GM23338 (cell line): ENCODE measurements at regions not wholly inside any gene's neighbourhood (a gene's known extent, or its start where the extent isn't known, plus 50 kb on each side); places are given as distances from the start of the nearest gene placed in this dataset.

Experiments used
- ATAC-seq: fragments of 200-7000 bp; cut with Tn5 transposase; 3 replicates; pipeline ENCODE4 v1.9.1; 2020
- DNase-seq: peaks from one replicate; pipeline ENCODE4 v3.0.0-alpha.2; 2015; ENCODE audit warnings: low spot score
- H2AFZ ChIP-seq: fragments of 200-600 bp; sonication (generic); 2 replicates; pipeline ENCODE4 v1.8.0; 2016; ENCODE audit warnings: antibody characterized with exemption, mild to moderate bottlenecking, moderate library complexity
- H3F3A ChIP-seq: fragments of 200-600 bp; sonication (generic); replicated peaks from 2 replicates; pipeline ENCODE4 v1.8.0; 2017; ENCODE audit warnings: antibody characterized with exemption, mixed run types, low read depth
- H3K27ac ChIP-seq: fragments of 200-600 bp; sonication (generic); 2 replicates; pipeline ENCODE4 v1.6.1; 2016; ENCODE audit warnings: low read depth
- H3K27me3 ChIP-seq: fragments of 200-600 bp; sonication (generic); 2 replicates; pipeline ENCODE4 v1.8.0; 2016; ENCODE audit warnings: mild to moderate bottlenecking, mixed run types, moderate library complexity; ENCODE audit not compliant: insufficient read depth
- H3K36me3 ChIP-seq: fragments of 200-600 bp; sonication (generic); 2 replicates; pipeline ENCODE4 v1.8.0; 2016; ENCODE audit warnings: mild to moderate bottlenecking; ENCODE audit not compliant: insufficient read depth
- H3K4me1 ChIP-seq: fragments of 200-600 bp; sonication (generic); 2 replicates; pipeline ENCODE4 v1.8.0; 2016; ENCODE audit warnings: mild to moderate bottlenecking, moderate library complexity; ENCODE audit not compliant: insufficient read depth
- H3K4me2 ChIP-seq: fragments of 200-600 bp; sonication (generic); 2 replicates; pipeline ENCODE4 v1.7.1; 2017; ENCODE audit warnings: mixed run types
- H3K4me3 ChIP-seq: fragments of 200-600 bp; sonication (generic); 2 replicates; pipeline ENCODE4 v1.6.1; 2016; ENCODE audit warnings: mixed run types
- H3K79me2 ChIP-seq: fragments of 200-600 bp; sonication (generic); replicated peaks from 2 replicates; pipeline ENCODE4 v1.8.0; 2017; ENCODE audit warnings: mild to moderate bottlenecking; ENCODE audit not compliant: insufficient read depth
- H3K9me2 ChIP-seq: fragments of 200-600 bp; sonication (generic); 2 replicates; pipeline ENCODE4 v1.8.0; 2017; ENCODE audit not compliant: insufficient read depth
- H4K20me1 ChIP-seq: fragments of 200-600 bp; sonication (generic); replicated peaks from 2 replicates; pipeline ENCODE4 v1.8.0; 2017; ENCODE audit warnings: mild to moderate bottlenecking; ENCODE audit not compliant: insufficient read depth
- H3K27ac Mint-ChIP-seq: 2 replicates; pipeline ENCODE4 v1.8.0; 2020; ENCODE audit warnings: inconsistent platforms, mild to moderate bottlenecking, moderate library complexity, mixed read lengths
- H3K27me3 Mint-ChIP-seq: 3 replicates; pipeline ENCODE4 v1.8.0; 2022; ENCODE audit warnings: low read depth, mild to moderate bottlenecking, moderate library complexity, mixed read lengths, inconsistent platforms; ENCODE audit not compliant: insufficient read depth, poor library complexity
- H3K36me3 Mint-ChIP-seq: 3 replicates; pipeline ENCODE4 v1.8.0; 2021; ENCODE audit warnings: low read depth, mild to moderate bottlenecking, inconsistent platforms, moderate library complexity, mixed read lengths
- H3K4me1 Mint-ChIP-seq: 3 replicates; pipeline ENCODE4 v1.8.0; 2020; ENCODE audit warnings: mild to moderate bottlenecking, inconsistent platforms, mixed read lengths
- H3K4me3 Mint-ChIP-seq: 3 replicates; pipeline ENCODE4 v1.8.0; 2021; ENCODE audit warnings: moderate library complexity, mild to moderate bottlenecking, inconsistent platforms, mixed read lengths
- H3K9me3 Mint-ChIP-seq: 3 replicates; pipeline ENCODE4 v1.8.0; 2020; ENCODE audit warnings: moderate library complexity, mild to moderate bottlenecking, inconsistent platforms, mixed read lengths
- CREB1 ChIP-seq: fragments of 250-450 bp; sonication (Bioruptor Pico); IDR thresholded peaks from 2 replicates; pipeline ENCODE4 v1.5.0; 2020; ENCODE audit warnings: low read depth, mild to moderate bottlenecking, moderate library complexity
- EZH2 ChIP-seq: fragments of 200-600 bp; sonication (generic); IDR thresholded peaks from one replicate; pipeline ENCODE4 v1.8.0; 2017; ENCODE audit warnings: antibody characterized with exemption, mild to moderate bottlenecking, low read depth; ENCODE audit not compliant: unreplicated experiment
- EZH2phosphoT487 ChIP-seq: fragments of 200-600 bp; sonication (generic); IDR thresholded peaks from one replicate; pipeline ENCODE4 v1.8.1; 2018; ENCODE audit warnings: antibody characterized with exemption; ENCODE audit not compliant: unreplicated experiment
- NANOG ChIP-seq: IDR thresholded peaks from 2 replicates; pipeline ENCODE4 v1.6.1; 2016; ENCODE audit warnings: antibody characterized with exemption, borderline replicate concordance
- POLR2AphosphoS5 ChIP-seq: IDR thresholded peaks from 2 replicates; pipeline ENCODE4 v1.6.1; 2016; ENCODE audit warnings: antibody characterized with exemption, low read depth
- STAT1 ChIP-seq: IDR thresholded peaks from one replicate; pipeline ENCODE4 v1.6.1; 2016; ENCODE audit warnings: antibody characterized with exemption; ENCODE audit not compliant: unreplicated experiment
- ZNF114 ChIP-seq: fragments of 250-450 bp; sonication (Bioruptor Pico); IDR thresholded peaks from 2 replicates; pipeline ENCODE4 v1.5.0; 2020; ENCODE audit warnings: mild to moderate bottlenecking, moderate library complexity
- TF ChIP-seq, protein P1 (sequence below): fragments of 250-450 bp; sonication (Bioruptor Pico); IDR thresholded peaks from 2 replicates; pipeline ENCODE4 v1.5.0; 2020; ENCODE audit warnings: mild to moderate bottlenecking, moderate library complexity
- TF ChIP-seq, protein P2 (sequence below): IDR thresholded peaks from 2 replicates; pipeline ENCODE4 v1.6.1; 2016; ENCODE audit warnings: antibody characterized with exemption

DNA sequence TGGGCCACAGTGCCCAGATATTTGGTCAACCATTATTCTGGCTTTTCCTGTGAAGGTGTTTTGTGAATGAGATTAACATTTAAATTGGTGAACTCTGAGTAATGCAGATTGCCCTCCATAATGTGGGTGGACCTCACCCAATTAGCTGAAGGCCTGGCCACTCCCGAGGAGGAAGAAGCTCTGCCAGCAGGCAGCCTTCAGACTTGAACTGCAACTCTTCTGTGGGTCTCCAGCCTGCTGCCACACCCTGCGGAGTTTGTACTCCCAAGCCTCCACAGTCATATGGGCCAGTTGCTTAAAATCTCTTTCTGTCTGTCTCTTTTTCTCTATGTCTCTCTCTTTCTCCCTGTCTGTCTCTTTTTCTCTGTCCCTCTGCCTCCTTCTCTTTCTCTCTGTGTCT lies 262.7 kb downstream of the MYCN start (continued):
- TF ChIP-seq, protein P1, sequence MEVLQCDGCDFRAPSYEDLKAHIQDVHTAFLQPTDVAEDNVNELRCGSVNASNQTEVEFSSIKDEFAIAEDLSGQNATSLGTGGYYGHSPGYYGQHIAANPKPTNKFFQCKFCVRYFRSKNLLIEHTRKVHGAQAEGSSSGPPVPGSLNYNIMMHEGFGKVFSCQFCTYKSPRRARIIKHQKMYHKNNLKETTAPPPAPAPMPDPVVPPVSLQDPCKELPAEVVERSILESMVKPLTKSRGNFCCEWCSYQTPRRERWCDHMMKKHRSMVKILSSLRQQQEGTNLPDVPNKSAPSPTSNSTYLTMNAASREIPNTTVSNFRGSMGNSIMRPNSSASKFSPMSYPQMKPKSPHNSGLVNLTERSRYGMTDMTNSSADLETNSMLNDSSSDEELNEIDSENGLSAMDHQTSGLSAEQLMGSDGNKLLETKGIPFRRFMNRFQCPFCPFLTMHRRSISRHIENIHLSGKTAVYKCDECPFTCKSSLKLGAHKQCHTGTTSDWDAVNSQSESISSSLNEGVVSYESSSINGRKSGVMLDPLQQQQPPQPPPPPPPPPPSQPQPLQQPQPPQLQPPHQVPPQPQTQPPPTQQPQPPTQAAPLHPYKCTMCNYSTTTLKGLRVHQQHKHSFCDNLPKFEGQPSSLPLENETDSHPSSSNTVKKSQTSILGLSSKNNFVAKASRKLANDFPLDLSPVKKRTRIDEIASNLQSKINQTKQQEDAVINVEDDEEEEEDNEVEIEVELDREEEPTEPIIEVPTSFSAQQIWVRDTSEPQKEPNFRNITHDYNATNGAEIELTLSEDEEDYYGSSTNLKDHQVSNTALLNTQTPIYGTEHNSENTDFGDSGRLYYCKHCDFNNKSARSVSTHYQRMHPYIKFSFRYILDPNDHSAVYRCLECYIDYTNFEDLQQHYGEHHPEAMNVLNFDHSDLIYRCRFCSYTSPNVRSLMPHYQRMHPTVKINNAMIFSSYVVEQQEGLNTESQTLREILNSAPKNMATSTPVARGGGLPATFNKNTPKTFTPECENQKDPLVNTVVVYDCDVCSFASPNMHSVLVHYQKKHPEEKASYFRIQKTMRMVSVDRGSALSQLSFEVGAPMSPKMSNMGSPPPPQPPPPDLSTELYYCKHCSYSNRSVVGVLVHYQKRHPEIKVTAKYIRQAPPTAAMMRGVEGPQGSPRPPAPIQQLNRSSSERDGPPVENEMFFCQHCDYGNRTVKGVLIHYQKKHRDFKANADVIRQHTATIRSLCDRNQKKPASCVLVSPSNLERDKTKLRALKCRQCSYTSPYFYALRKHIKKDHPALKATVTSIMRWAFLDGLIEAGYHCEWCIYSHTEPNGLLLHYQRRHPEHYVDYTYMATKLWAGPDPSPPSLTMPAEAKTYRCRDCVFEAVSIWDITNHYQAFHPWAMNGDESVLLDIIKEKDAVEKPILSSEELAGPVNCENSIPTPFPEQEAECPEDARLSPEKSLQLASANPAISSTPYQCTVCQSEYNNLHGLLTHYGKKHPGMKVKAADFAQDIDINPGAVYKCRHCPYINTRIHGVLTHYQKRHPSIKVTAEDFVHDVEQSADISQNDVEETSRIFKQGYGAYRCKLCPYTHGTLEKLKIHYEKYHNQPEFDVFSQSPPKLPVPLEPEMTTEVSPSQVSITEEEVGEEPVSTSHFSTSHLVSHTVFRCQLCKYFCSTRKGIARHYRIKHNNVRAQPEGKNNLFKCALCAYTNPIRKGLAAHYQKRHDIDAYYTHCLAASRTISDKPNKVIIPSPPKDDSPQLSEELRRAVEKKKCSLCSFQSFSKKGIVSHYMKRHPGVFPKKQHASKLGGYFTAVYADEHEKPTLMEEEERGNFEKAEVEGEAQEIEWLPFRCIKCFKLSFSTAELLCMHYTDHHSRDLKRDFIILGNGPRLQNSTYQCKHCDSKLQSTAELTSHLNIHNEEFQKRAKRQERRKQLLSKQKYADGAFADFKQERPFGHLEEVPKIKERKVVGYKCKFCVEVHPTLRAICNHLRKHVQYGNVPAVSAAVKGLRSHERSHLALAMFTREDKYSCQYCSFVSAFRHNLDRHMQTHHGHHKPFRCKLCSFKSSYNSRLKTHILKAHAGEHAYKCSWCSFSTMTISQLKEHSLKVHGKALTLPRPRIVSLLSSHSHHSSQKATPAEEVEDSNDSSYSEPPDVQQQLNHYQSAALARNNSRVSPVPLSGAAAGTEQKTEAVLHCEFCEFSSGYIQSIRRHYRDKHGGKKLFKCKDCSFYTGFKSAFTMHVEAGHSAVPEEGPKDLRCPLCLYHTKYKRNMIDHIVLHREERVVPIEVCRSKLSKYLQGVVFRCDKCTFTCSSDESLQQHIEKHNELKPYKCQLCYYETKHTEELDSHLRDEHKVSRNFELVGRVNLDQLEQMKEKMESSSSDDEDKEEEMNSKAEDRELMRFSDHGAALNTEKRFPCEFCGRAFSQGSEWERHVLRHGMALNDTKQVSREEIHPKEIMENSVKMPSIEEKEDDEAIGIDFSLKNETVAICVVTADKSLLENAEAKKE (CRISPR knock-in tag) = no peak
- TF ChIP-seq POLR2AphosphoS5 = no peak
- no peak for TF ChIP-seq NANOG
- TF ChIP-seq, protein P2, sequence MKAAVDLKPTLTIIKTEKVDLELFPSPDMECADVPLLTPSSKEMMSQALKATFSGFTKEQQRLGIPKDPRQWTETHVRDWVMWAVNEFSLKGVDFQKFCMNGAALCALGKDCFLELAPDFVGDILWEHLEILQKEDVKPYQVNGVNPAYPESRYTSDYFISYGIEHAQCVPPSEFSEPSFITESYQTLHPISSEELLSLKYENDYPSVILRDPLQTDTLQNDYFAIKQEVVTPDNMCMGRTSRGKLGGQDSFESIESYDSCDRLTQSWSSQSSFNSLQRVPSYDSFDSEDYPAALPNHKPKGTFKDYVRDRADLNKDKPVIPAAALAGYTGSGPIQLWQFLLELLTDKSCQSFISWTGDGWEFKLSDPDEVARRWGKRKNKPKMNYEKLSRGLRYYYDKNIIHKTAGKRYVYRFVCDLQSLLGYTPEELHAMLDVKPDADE = no peak
- no peak for TF ChIP-seq EZH2phosphoT487
- no peak for TF ChIP-seq EZH2
- TF ChIP-seq CREB1 (CRISPR knock-in tag) = no peak
- no peak for TF ChIP-seq STAT1

DNA sequence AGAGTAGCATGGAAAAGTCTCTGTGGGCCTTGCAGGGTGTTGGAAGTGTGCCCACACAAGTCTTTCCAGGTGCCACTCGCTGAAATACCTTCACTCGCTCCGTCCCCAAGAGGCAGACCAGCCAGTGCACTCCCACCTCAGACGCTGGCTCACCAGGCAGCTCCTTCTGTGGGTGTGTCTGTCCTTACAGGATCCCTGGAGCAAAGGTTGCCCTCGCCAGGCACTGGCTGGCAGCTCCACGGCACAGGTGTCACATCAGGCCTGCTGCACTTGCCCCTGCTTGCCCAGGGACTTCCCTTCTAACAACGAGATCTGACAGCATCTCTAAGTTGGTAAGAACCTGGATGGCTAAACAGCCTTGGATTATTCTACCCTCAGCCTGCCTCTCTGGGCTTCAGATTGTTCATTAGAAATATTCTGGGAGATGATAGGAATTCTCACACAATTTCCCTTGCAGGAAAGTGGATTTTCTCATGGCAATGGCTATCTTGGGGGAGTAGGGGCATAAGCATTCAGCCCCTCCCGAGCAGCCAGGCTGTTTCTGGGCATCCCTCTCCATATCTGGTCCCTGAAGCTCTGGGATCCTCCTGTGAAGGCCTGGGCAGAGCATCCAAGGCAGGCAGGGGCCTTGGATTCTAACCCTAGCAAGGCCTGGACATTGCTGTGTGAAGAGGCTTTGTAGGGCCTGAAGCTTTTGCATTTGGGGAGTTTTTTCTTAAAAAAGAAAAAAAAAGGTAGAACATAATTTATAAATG lies 262.1 kb downstream of the MYCN start:
- Histone ChIP-seq H3K9me2 (peaks cover 7% of the 10 kb centered on the region; the same call in 1 of the 2 replicates), H3K27ac (no peak overlapping the region), H3K36me3 (no peaks in the 10 kb centered on the region), H3K4me3 (no peak overlapping the region), H3F3A (no peaks in the 10 kb centered on the region), H3K79me2 (no peaks in the 10 kb centered on the region), H2AFZ (no peak overlapping the region), H3K4me2 (no peak overlapping the region), H4K20me1 (no peaks in the 10 kb centered on the region), H3K4me1 (no peaks in the 10 kb centered on the region), H3K27me3 (no peaks in the 10 kb centered on the region)
- Mint-ChIP-seq H3K36me3 (no peaks in the 10 kb centered on the region; the same call in 1 of the 3 replicates), H3K4me1 (peaks cover 15% of the 10 kb centered on the region), H3K27ac (no peak overlapping the region), H3K27me3 (peaks cover 8% of the 10 kb centered on the region), H3K4me3 (no peak overlapping the region), H3K9me3 (peaks cover 3% of the 10 kb centered on the region)
- TF ChIP-seq NANOG = no peak
- no peak for TF ChIP-seq ZNF114
- DNase-seq (no peak), ATAC-seq (no peak)
